Uterus (tissue), 2 donors: ENCODE measurements at regions not wholly inside any gene's neighbourhood (a gene's known extent, or its start where the extent isn't known, plus 50 kb on each side); places are given as distances from the start of the nearest gene placed in this dataset.

Experiments used
- CTCF ChIP-seq, 4 experiments: fragments of 200-600 bp in 2 of 4; fragments of 450-650 bp in 2 of 4; sonication (generic) in 2 of 4; IDR thresholded peaks; one replicate each; pipeline ENCODE4 v1.5.1; 2016 to 2019; ENCODE audit warnings: antibody characterized with exemption in 4 of 4, mild to moderate bottlenecking in 2 of 4, moderate library complexity in 1 of 4
- POLR2A ChIP-seq, 2 donors: fragments of 450-650 bp; IDR thresholded peaks; one replicate each; pipeline ENCODE4 v1.6.1; 2016; ENCODE audit warnings: antibody characterized with exemption in 2 of 2, mild to moderate bottlenecking in 1 of 2, moderate library complexity in 1 of 2

- no peak for TF ChIP-seq CTCF (IDR thresholded peaks at IDR 0.05)
- TF ChIP-seq POLR2A (IDR thresholded peaks at IDR 0.05), result no peak
Observed at GRCh38 chr1:232355162-232356006, 274.5 kb downstream of the SIPA1L2 start.
